HG03342 (cell line): ENCODE measurements at regions not wholly inside any gene's neighbourhood (a gene's known extent, or its start where the extent isn't known, plus 50 kb on each side); places are given as distances from the start of the nearest gene placed in this dataset.
"Not testable (repeated sequence)": the region's sequence is repeated elsewhere in the genome, so short reads cannot be mapped to it uniquely, and the experiment has no call there.

Experiments
- ATAC-seq: cut with Tn5 transposase; IDR thresholded peaks from one replicate; pipeline ENCODE4 v1.9.1; 2021; ENCODE audit warnings: mild to moderate bottlenecking, moderate library complexity; ENCODE audit not compliant: unreplicated experiment

DNA sequence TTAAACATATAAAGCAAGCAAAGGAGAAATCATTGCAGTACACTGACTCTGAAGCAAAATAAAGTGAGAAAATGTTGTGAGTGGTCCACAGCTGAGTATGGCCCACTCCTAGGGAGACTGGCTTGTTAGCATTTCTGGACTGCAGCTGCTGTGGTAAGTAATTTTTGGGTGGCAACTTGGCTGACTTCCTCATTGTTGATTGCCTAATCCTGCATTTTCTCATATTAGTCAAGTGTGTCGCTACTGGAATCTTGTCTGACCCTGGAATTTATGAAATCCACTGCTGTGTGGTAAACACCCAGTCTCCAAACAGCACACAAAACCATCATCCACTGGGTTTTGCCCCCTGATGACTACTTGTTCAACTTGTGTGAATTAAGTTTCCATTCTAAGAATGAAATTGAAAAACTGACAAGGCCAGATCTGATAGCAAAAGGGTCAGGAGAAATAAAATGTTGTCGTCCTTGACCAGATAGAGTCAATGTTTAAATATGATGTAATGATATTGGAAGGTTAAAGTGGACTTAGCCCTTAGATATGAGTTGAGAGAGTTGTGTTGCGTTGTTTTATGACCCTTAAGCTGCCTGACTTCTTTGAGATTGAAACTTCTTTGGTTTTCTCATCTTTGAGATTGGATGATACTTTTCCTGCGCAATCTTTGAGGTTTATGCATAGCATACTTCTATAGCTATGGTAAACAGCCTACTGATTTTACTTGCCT is 106.6 kb upstream of the SEC22B start:
- not testable (repeated sequence) for ATAC-seq

DNA sequence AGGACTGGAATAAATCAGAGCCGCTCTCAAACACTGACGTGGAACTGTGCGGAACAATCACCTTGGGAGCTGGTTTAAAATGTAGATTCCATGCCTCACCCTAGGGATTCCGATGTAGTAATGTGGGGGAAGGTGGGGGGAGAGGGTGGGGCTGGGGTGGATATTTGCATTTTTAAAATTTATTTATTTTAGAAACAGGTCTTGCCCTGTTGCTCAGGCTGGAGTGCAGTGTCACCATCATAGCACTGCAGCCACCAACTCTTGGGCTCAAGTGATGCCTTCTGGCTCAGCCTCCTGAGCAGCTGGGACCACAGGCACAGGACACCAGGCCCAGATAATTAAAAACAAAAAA is 101.9 kb upstream of the SEC22B start:
- ATAC-seq: not testable (repeated sequence)

DNA sequence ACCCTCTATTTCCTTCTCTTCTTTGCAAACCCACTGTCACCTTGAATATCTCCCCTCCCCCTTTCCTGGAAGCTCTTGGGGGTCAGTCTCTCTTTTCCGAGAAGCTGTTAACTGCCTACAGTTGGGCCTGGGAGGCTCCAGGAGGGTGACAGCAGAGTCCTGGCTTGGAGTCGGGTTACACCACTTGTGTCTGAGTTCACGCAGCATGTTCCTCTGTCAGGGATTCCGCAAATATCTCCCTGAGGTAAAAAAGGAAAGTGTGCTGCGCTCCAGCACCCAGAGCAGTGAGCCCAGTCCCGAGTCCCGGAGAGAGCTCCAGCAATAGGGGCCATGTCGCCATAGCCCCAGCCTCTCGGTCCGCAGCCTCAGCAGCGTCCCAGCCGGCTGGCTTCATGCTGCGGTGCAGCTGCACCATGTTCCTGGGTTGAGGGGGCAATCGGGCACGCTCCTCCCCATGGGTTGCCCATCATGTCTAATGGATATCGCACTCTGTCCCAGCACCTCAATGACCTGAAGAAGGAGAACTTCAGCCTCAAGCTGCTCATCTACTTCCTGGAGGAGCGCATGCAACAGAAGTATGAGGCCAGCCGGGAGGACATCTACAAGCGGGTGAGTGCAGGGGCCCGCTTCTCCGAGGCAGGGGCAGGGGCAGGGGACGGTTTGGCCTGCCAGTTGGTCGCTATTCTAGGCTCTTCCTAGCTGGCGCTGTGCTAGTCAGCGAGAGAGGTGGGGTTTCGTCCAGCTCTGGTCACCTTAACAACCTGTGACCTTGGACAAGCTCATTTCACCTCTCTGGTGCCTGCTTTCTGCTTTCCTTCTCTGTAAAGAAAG is 101.3 kb upstream of the SEC22B start:
- not testable (repeated sequence) for ATAC-seq

DNA sequence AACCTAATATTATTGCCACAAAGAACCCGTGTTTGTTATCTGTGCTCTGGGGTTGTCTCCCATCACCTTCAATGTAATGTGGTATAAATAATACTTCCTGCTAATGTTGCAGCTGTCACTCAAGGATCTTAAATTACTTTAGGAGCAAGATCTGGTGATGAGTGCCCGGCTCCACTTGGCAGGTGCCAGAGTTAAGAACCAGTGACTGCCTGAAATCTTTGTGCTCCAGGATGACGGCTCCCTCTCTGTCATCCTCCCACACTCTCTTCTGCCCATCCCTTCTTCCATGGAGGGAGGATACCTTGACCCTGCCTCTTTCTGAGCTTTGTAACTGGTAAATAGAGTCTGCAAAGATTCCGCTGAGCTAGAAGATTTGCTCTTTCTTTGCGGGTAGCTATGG is 100.4 kb upstream of the SEC22B start:
- not testable (repeated sequence) for ATAC-seq

DNA sequence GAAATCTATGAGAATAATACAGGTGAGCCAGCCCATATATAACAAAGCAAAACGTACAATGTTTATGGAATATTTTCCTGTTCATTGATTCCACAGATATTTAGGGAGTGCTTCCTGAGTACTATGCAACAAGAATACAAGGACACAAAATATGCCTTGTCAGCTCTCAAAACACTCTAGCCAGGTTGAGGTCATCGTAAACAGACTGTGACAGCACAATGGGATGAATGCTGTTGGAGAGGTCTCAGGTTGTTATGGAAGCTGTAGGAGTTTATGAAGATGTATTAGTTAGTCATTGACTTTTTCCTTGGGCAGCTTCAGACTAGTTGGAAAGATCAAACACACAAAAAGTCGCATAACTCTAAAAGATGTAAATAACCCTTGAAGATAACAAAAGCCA is 98.1 kb upstream of the SEC22B start:
- not testable (repeated sequence) for ATAC-seq

DNA sequence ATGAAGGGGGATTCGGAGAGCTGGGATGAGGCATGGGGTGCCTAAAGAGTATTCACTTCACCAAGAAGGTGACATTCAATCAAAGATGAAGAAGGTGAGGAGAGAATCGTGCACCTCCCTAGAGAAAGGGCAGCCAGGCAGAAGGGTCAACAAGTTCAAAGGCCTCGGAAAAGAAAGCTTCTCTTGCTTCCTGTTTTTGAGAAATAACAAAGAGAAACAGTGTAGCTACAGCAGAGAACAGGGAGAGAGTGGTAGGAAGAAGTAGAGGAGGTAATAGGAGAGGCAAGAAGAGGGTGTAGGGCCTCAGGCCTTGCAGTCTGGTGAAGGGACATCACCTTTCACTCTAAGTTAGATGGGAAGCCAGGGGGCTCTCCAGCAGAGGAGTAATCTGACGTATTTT is 97.0 kb upstream of the SEC22B start:
- ATAC-seq: not testable (repeated sequence)

DNA sequence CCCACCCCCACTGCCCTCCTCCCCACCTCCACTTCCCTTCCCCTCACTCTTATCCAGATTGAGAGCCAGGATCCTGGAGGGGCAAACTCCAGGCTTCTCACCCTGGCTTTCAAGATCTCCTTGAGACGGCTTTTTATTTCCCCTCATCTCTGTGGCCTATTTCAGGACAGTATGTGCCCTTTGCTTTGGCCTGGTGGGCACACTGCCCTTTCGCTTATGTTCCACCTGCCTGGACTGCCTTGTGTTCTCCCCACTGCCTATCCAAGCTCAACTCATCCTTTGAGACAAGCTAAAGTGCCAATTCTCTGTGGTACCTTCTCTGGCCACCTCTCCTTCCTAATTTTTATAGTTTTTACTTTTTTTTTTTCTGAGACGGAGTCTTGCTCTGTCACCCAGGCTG is 95.9 kb upstream of the SEC22B start:
- not testable (repeated sequence) for ATAC-seq

DNA sequence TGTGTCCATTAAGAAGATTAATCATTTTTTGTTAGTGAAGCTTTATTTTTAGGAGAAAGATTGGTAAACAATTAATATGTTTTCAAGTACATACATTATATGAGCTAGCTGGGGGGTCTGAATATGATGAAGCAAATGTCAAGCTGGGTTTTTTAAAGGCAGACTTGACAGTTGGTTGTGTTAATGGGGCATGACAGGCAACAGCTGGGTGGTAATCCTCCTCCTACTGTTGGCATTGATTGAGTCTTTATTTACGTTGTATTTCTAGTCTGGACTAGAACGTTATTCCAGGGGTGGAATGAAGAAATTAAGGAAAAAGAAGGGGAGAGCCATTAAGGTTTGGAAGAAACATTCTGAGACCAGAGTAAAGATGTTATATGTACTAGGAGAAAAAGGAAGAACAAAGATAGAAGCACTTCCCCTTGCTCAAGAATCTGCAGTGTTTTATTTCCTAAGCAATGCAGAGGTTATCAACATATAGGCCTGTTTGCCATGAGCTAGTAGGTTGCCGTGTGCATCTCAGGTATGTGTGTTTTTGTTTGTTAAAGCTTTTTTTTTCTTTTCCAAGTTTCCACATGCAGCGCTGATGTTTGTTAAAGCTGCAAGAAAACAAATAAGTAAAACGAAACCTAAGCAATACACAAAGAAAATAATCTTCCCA is 95.4 kb upstream of the SEC22B start:
- ATAC-seq: not testable (repeated sequence)

DNA sequence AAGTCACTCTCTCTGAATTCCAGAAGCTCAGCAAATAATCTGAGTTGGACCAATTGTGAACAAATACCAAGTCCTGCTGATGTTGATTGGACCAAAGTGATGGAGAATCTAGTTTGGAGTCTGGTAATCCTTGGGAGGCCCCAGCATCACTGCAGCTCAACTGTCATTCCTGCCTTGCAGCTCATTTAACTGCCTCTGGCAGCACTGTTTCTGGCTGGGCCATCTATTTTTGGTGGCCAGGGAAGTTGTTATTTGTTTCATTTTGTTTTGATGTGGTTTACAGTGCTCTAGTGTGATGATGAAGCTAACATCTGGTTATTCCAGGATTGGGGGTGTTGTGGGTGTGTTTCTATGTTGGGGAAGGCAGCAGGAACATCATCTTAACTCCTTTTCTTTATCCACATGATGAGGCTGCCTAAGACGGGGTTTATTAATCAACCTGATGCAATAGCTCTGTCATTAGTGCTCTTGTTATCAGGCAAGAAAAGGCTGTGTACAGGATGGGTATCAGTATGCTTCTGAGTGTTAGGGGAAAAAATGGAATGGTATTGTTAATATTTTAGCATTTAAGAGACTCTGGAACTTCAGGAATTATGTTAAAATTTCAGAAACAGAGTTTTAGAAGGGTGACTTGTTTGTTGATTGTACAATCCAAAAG is 91.7 kb upstream of the SEC22B start:
- not testable (repeated sequence) for ATAC-seq

DNA sequence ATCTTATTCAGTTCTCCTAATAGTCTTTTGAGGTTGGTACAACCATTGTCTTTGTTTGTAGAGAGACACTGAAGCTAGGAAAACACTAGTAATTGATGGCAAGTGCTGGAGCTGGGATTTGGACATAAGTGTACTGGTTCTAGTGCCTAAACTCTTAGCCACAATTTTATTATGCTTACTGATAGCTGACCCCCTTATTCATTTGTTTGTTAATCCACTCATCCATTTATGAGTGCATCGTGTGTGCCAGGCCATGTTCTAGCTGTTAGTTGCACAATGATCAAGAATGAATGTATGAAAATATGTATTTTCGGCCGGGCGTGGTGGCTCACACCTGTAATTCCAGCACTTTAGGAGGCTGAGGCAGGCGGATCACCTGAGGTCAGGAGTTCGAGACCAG is 88.2 kb upstream of the SEC22B start:
- ATAC-seq: not testable (repeated sequence)

DNA sequence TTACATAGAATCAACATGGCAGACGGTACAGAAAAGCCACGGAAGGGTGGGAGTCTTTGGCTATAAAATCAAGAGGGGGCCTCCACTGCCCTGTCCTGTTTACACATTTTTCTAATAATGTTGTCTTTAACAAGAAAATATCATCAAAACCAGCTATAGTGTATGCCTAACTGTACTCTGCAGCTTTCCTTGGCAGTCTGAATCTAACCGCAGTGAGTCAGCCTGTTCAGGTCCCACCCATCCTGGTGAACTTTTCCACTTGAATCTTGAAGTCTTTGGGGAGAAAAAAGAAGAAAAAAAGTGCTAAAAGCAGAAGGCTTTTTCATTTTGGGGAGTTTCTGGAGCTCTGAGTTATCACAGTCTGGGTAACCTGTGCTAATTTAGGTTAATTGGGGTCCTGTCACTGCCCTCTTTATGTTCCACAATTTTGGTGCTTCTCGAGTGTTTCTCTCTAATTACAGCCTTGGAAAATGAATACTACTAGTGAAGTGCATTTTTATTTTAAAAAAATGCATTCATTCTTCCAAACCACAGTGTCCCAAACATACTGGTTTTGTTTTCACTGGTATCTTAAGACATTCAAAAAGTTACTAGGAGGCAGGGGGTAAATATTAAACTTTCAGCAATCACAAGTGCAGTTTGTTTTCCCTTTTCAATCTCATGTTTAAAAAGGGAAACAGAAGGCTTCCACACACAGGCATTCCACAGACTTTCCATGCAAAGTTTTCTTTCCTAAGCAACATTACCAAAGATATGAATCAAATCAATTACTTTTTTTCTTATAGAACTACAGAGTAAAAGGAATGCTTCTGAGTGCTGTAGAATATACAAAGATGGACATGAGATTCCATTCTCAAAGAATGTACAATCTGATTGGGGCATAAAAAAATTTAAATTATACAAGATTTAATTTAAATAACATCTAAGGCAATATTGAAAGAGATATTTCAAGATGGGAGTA is 86.8 kb upstream of the SEC22B start:
- ATAC-seq: not testable (repeated sequence)

DNA sequence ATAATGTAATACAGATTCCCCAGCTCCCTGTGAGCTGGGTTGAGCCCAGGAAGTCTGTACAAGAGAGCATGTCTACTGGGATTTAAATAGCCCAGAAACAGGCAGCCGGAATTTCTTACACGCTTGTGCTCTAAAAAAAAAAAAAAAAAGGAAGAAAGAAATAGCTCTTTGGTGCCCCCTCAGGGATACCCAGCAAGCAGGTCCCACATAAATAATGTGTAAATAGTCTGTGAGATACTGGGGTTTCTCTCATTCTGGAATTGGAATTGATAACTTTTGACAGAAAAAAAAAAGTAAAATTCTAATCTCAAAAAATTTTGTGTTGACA is 81.4 kb upstream of the SEC22B start:
- ATAC-seq: not testable (repeated sequence)

DNA sequence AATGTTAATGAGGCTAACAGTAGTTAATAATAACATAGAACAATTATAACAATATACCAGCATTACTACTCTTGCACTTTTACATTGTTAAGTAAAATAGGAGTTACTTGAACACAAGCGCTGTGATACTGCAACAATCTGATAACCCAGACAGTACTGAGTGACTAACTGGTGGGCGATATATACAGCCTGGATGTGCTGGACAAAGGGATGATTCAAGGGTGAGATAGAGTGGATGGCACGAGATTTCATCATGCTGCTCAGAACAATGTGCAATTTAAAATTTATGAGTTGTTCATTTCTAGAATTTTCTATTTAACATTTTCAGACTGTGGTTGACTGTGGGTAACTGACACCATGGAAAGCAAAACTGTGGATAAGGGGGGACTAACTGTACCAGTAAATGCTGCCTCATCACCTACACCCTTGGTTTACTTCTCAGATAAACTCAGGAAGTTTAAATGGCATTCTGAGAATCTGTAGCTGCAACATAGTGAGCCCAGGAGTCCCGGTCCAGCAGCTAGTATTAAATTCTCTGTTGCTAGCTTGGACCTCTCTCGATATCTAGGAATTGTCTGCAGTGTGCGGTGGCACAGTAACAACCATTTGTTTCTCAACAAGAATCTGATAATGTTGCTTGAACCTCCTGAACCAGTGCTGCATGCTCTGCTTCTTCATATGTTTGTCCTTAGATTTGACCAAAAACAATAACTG is 80.9 kb upstream of the SEC22B start:
- ATAC-seq: not testable (repeated sequence)

DNA sequence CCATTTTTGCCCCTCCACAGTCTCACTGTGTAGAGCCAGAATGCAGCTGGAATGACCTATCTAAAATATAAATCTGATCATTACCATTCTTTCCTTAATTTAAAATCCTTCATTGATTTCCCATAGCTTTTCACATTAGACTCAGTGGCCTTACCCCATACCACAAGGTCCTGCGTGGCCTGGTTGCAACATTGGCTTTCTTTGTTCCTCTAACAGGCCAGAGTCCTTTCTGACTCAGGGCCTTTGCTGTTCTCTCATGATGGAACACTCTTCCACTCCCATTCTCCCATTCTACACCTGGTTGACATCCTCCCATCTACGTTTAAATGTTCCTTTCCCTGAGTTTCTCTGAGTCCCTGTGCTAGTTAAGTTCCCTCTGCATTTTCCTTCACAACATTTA is 74.4 kb upstream of the SEC22B start:
- ATAC-seq: not testable (repeated sequence)

DNA sequence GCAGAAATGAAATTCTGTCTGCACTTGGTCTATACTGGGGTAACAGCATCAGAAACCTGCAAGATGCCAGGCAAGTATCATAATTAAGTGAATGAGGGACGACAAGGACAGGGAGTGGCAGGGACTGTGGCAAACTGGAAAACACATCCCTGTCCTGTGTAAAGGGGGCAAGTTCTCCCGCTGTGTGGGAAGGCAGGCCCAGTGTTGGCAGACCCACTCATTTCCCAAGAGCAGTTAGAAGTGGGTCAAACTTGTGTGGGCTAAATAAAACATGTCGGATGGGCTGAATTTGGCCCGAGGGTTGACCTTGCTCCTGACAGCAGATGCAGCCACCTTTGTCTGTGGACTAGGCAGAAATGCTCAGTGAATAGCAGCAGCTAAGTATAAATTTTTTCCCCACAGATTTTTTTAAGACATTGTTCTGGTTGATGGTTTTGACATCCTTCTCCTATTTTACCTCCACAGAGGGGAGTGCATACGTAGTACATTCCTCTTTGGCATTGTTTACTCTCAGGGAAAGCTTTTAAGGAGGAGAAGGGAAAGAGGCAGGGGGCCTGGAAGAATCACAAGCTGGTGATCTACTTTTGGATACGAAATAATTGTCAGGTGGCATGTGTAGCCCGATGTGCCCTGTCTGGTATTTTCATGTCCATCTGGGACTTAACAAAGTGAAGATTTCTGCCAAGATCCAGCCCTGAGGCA is 72.6 kb upstream of the SEC22B start:
- ATAC-seq: not testable (repeated sequence)

DNA sequence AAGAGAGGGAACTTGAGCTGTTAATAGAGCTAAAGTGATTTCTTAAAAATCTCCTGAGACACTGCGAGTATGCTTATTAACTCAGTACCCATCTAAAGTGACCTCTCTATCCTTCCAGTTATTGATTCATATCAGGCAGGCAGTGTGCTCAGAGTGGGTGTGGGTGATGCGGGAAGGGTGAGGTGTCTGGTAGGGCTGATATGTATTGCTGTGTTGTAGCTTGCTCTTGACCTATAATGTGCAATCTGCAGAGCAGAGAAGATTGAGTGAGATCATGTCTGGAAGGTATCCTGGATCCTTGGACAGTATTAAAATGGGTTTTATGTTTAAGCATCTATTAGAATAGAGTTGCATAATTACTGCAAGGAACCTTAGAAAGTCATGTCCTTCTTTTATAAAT is 71.9 kb upstream of the SEC22B start:
- ATAC-seq: not testable (repeated sequence)

DNA sequence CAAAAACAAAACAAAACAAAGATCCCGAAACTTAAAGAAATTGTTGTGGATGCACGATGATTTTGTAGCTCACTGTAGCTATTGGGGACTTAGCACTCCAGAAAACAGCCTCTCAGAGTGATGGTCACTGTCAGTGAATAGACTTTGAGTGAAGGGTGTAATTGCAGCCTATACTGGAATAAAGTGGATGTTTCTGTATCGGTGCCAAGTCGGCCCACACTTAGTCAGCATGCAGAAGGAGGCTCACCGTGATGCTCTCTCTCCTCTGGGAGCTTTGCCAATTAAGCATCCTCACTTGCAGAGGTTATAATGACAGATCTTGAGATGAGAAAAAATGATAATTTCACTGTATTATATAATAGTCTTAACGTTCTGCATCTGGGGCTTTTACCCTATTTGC is 67.5 kb upstream of the SEC22B start:
- ATAC-seq: not testable (repeated sequence)

DNA sequence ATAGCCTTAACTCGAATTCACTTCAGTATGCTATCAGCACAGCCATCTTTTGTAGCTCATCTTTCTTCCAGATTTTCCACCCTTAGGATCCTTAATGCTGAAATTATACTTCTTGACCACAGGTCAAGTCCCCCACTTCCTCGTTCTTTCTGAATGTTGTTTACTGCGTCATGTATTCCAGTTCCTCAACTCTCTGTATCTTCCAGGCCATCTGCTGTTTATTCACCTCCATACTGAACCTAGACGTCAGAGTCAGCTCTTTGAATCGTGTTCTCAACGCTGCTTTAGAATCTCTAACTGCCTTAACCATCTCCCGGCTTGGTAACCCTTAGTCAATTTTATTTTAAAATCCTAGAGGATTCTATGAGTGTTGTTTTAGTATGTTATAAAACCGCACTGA is 66.3 kb upstream of the SEC22B start:
- ATAC-seq: not testable (repeated sequence)

DNA sequence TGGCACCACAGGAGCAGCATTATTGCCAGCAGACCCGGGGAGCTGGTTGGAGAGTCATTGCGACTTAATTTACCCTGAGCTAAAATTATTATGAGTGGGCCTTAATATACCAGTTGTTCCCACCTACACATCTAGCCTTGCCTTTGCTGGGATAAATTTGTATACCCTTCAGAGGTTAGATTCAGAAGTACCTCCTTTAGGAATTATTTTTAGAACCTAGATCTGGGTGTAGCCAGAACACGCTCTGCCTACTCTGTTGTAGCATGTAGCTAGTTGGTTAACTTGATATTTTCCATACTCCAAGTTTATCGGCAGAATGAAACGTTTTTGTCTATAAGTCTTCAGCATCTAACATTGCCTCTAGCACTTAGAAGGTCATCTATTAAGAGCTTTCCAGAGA is 65.5 kb upstream of the SEC22B start:
- ATAC-seq: not testable (repeated sequence)
